Neural cell (in vitro differentiated cells): ENCODE measurements at regions not wholly inside any gene's neighbourhood (a gene's known extent, or its start where the extent isn't known, plus 50 kb on each side); places are given as distances from the start of the nearest gene placed in this dataset.

Experiments
- POLR2AphosphoS5 ChIP-seq: IDR thresholded peaks from 2 replicates; pipeline ENCODE4 v1.6.1; 2012
- TF ChIP-seq, protein P1 (sequence below): fragments of 450-650 bp; IDR thresholded peaks from 2 replicates; pipeline ENCODE4 v1.5.1; 2014; ENCODE audit warnings: antibody characterized with exemption, mild to moderate bottlenecking, moderate library complexity; ENCODE audit not compliant: poor library complexity, severe bottlenecking

DNA sequence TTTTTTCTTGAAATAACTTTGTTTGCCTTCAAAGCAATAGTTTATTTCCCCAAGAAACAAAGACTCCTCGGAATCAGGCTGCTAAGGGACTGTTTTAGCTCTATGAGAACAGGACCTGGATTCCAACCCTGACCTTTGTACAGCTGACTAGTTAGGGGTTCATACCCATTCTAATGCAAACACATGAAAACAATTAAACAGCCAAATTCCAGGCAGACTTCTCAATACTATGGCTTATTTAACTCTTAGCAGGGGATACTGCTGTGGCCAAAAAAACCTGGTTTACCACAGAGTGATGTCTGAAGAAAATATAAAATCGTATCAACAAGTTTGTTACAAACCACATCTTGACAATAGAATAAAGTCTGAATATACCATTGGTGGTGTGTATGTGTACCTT lies 129.6 kb upstream of the INTU start:
- no peak for TF ChIP-seq POLR2AphosphoS5
- TF ChIP-seq, protein P1, sequence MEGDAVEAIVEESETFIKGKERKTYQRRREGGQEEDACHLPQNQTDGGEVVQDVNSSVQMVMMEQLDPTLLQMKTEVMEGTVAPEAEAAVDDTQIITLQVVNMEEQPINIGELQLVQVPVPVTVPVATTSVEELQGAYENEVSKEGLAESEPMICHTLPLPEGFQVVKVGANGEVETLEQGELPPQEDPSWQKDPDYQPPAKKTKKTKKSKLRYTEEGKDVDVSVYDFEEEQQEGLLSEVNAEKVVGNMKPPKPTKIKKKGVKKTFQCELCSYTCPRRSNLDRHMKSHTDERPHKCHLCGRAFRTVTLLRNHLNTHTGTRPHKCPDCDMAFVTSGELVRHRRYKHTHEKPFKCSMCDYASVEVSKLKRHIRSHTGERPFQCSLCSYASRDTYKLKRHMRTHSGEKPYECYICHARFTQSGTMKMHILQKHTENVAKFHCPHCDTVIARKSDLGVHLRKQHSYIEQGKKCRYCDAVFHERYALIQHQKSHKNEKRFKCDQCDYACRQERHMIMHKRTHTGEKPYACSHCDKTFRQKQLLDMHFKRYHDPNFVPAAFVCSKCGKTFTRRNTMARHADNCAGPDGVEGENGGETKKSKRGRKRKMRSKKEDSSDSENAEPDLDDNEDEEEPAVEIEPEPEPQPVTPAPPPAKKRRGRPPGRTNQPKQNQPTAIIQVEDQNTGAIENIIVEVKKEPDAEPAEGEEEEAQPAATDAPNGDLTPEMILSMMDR: no peak
